Neural cell (in vitro differentiated cells): ENCODE measurements at regions not wholly inside any gene's neighbourhood (a gene's known extent, or its start where the extent isn't known, plus 50 kb on each side); places are given as distances from the start of the nearest gene placed in this dataset.

Experiments used
- H2AFZ ChIP-seq: fragments of 200-600, 300-800 bp; sonication (generic), shearing (Covaris generic); 2 replicates; pipeline ENCODE4 v1.6.0; 2014; ENCODE audit warnings: low read depth, mild to moderate bottlenecking, antibody characterized with exemption, low read length, moderate library complexity
- H3F3A ChIP-seq: fragments of 200-600 bp; shearing (Covaris generic); 2 replicates; pipeline ENCODE4 v1.6.1; 2016; ENCODE audit warnings: mild to moderate bottlenecking, moderate library complexity, mixed read lengths, antibody characterized with exemption, low read length; ENCODE audit not compliant: insufficient read depth, poor library complexity, severe bottlenecking
- H3K27ac ChIP-seq: fragments of 200-600, 300-800 bp; sonication (generic), shearing (Covaris generic); 2 replicates; pipeline ENCODE4 v1.5.1; 2014; ENCODE audit warnings: mild to moderate bottlenecking, low read length, moderate library complexity
- H3K27me3 ChIP-seq: fragments of 300-800, 200-600 bp; sonication (generic), shearing (Covaris generic); 2 replicates; pipeline ENCODE4 v1.6.0; 2014; ENCODE audit warnings: mild to moderate bottlenecking, low read depth, low read length, moderate library complexity; ENCODE audit not compliant: insufficient read depth
- H3K36me3 ChIP-seq: fragments of 300-800, 200-600 bp; sonication (generic), shearing (Covaris generic); 2 replicates; pipeline ENCODE4 v1.5.1; 2014; ENCODE audit warnings: mild to moderate bottlenecking, antibody characterized with exemption, low read length, moderate library complexity; ENCODE audit not compliant: insufficient read depth
- H3K4me2 ChIP-seq: fragments of 300-800, 200-600 bp; sonication (generic), shearing (Covaris generic); 2 replicates; pipeline ENCODE4 v1.6.0; 2014; ENCODE audit warnings: mild to moderate bottlenecking, low read length
- H3K4me3 ChIP-seq: fragments of 300-800, 200-600 bp; sonication (generic), shearing (Covaris generic); 2 replicates; pipeline ENCODE4 v1.5.1; 2014; ENCODE audit warnings: mild to moderate bottlenecking, low read length, moderate library complexity
- H3K79me2 ChIP-seq: fragments of 200-600 bp; shearing (Covaris generic); replicated peaks from 2 replicates; pipeline ENCODE4 v1.6.0; 2014; ENCODE audit warnings: mild to moderate bottlenecking, low read length, moderate library complexity; ENCODE audit not compliant: insufficient read depth
- H3K9ac ChIP-seq: fragments of 300-800, 200-600 bp; sonication (generic), shearing (Covaris generic); 2 replicates; pipeline ENCODE4 v1.6.1; 2016; ENCODE audit warnings: mild to moderate bottlenecking, low read length, mixed read lengths
- H3K9me2 ChIP-seq: fragments of 200-600 bp; shearing (Covaris generic); 2 replicates; pipeline ENCODE4 v1.6.1; 2016; ENCODE audit warnings: mild to moderate bottlenecking, low read length, mixed read lengths; ENCODE audit not compliant: insufficient read depth
- H3K9me3 ChIP-seq: fragments of 200-600, 300-800 bp; sonication (generic), shearing (Covaris generic); 2 replicates; pipeline ENCODE4 v1.6.1; 2016; ENCODE audit warnings: mild to moderate bottlenecking, mixed run types, low read length, moderate library complexity, mixed read lengths
- H4K20me1 ChIP-seq: fragments of 200-600 bp; shearing (Covaris generic); 2 replicates; pipeline ENCODE4 v1.6.1; 2016; ENCODE audit warnings: mild to moderate bottlenecking, mixed run types; ENCODE audit not compliant: insufficient read depth
- CTCF ChIP-seq: fragments of 450-650 bp; IDR thresholded peaks from 2 replicates; pipeline ENCODE4 v1.5.1; 2014; ENCODE audit warnings: antibody characterized with exemption, mild to moderate bottlenecking, moderate library complexity; ENCODE audit not compliant: poor library complexity, severe bottlenecking
- EP300 ChIP-seq: fragments of 450-650 bp; conservative IDR thresholded peaks from 2 replicates; pipeline ENCODE4 v1.6.1; 2014; ENCODE audit warnings: antibody characterized with exemption, mild to moderate bottlenecking, moderate library complexity; ENCODE audit not compliant: poor library complexity, severe bottlenecking
- EZH2 ChIP-seq: fragments of 200-600, 300-800 bp; shearing (Covaris generic), sonication (generic); IDR thresholded peaks from 2 replicates; pipeline ENCODE4 v1.6.1; 2014; ENCODE audit warnings: antibody characterized with exemption, low read length, borderline replicate concordance, mild to moderate bottlenecking; ENCODE audit not compliant: insufficient read depth, poor library complexity, severe bottlenecking
- MXI1 ChIP-seq: fragments of 450-650 bp; conservative IDR thresholded peaks from 2 replicates; pipeline ENCODE4 v1.6.1; 2014; ENCODE audit warnings: antibody characterized with exemption, mild to moderate bottlenecking; ENCODE audit not compliant: poor library complexity, severe bottlenecking
- POLR2AphosphoS5 ChIP-seq: IDR thresholded peaks from 2 replicates; pipeline ENCODE4 v1.6.1; 2012
- RAD21 ChIP-seq: fragments of 450-650 bp; conservative IDR thresholded peaks from 2 replicates; pipeline ENCODE4 v1.6.1; 2014; ENCODE audit warnings: antibody characterized with exemption, mild to moderate bottlenecking, moderate library complexity
- REST ChIP-seq: IDR thresholded peaks from 2 replicates; pipeline ENCODE4 v1.6.1; 2012; ENCODE audit warnings: borderline replicate concordance
- SMC3 ChIP-seq: fragments of 450-650 bp; conservative IDR thresholded peaks from 2 replicates; pipeline ENCODE4 v1.6.1; 2014; ENCODE audit warnings: antibody characterized with exemption, mild to moderate bottlenecking, moderate library complexity; ENCODE audit not compliant: poor library complexity
- TAF1 ChIP-seq: IDR thresholded peaks from 2 replicates; pipeline ENCODE4 v1.6.1; 2012; ENCODE audit warnings: low read depth

- Histone ChIP-seq H3K9me2 (no peaks in the 10 kb centered on the region), H3K27ac (no peak overlapping the region), H3K79me2 (no peaks in the 10 kb centered on the region), H2AFZ (no peak overlapping the region), H3K36me3 (no peaks in the 10 kb centered on the region), H4K20me1 (no peaks in the 10 kb centered on the region), H3K4me2 (no peak overlapping the region), H3K9me3 (no peaks in the 10 kb centered on the region), H3K9ac (no peak overlapping the region), H3K4me3 (no peak overlapping the region), H3F3A (no peaks in the 10 kb centered on the region), H3K27me3 (no peaks in the 10 kb centered on the region)
- no peak for TF ChIP-seq EP300
- TF ChIP-seq MXI1: no peak
- no peak for TF ChIP-seq TAF1
- no peak for TF ChIP-seq CTCF
- no peak for TF ChIP-seq RAD21
- no peak for TF ChIP-seq SMC3
- TF ChIP-seq REST: no peak
- TF ChIP-seq EZH2: no peak
- no peak for TF ChIP-seq POLR2AphosphoS5
Observed at GRCh38 chr18:41845563-41845962, 109.5 kb upstream of the PIK3C3 start.

- Histone ChIP-seq H3F3A (no peaks in the 10 kb centered on the region), H3K4me2 (no peak overlapping the region), H3K79me2 (no peaks in the 10 kb centered on the region), H3K9me3 (no peaks in the 10 kb centered on the region), H4K20me1 (no peaks in the 10 kb centered on the region), H3K36me3 (no peaks in the 10 kb centered on the region), H3K9me2 (no peaks in the 10 kb centered on the region), H3K9ac (no peak overlapping the region), H3K4me3 (no peak overlapping the region), H3K27ac (no peak overlapping the region), H3K27me3 (no peaks in the 10 kb centered on the region), H2AFZ (no peak overlapping the region)
- TF ChIP-seq REST (no peak), EZH2 (no peak), POLR2AphosphoS5 (no peak), EP300 (no peak), SMC3 (no peak), TAF1 (no peak), RAD21 (no peak), MXI1 (no peak), CTCF (no peak)
Observed at GRCh38 chr18:41842886-41843285, 112.1 kb upstream of the PIK3C3 start.
